HUDEP-2 (cell line): ENCODE measurements at regions not wholly inside any gene's neighbourhood (a gene's known extent, or its start where the extent isn't known, plus 50 kb on each side); places are given as distances from the start of the nearest gene placed in this dataset.

Experiments
- DNase-seq, 76 experiments: peaks; one replicate each; lab custom pipeline; 2025; ENCODE audit not compliant: unreplicated experiment in 76 of 76; lab: John Stamatoyannopoulos, UW

DNA sequence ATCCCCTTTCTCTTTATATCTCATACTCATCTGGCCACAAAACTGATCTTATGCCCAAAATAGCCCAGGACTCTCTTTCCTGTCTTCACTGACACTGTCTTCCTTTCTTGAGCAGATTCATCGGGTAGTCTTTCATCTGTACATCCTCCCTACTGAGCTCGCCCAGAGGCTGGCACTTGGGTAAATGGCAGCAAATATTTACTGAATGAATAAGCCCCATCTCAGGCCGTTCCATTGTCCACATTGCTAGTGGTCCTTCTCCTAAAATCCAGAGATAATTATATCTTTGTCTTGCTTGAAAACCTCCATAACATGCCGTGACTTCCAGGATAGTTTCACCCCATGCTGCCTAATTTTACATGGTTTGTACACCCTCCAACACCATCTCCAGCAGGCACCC lies 158.1 kb upstream of the SDK2 start:
- no peak for DNase-seq

DNA sequence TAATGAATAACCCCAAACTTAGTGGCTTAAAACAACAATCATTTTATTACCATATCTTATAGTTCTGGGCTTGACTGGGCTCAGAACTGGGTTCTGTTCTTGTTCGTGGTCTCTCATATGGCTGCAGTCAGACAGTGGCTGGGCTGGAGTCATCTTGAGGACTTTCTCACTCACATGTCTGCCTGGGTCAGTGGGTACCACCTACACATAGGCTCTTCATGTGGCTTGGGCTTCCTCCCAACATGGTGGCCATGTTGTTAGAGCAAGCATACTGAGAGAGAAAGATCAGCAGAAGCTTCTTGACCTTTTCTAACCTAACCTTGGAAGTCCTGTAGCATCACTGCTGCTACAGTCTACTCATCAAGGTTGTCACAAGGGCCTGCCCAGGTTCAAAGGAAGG lies 158.6 kb upstream of the SDK2 start:
- DNase-seq, result no peak

DNA sequence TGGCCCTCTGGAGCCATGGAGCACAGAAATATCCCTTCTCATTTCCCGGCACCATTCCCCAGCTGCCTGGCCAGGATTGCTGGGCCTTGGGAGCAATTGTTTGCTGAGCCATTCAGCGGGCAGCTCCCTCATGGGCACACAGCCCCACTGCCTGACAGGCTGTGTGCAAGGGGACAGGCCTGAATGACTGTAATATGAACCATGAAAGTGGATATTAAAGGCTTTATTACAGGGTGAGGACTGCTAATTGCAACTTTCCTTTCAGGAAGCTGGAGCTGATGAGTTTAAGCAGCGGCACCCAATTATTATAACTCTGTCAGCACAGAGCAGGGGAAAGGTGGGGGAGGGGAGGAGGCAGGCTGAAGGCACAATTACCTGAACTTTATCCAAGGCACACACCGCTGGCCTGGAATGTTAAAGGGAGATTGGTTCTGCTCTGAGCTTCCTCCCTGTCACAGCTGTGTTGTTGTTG lies 159.8 kb upstream of the SDK2 start:
- no peak for DNase-seq

DNA sequence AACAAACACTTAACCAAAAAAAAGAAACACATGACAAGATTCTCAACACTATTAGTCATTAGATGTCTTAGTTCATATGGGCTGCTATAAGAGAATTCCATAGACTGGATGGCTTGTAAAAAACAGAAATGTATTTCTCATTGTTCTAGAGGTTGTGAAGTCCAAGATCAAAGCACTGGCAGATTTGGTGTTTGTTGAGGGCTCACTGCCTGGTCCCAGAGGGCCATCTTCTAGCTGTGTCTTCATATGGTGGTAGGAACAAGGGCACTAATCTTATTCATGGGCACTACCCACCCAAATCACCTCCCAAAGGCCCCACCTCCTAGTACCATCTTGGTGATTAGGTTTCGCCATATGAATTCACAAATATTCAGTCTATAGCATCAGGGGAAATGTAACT lies 162.5 kb upstream of the SDK2 start:
- no peak for DNase-seq

DNA sequence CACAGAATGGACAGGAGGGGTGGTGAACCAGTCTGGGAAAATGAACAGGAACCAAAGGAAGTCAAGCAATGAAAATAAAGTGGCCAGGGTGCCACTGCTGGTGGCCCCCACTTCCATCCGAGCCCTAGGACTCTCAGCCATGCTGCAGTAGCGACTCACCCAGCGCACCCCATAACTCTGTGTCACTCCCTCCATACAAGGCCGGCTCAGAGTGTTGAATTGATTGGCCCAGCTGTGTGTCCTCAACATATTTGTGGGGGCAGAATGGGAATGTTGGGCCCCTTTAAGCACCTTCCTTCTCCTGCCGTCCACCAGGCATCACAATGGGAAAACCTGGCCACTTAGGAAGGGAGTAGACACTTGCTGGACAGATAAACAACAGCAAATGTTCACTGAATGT lies 169.0 kb upstream of the SDK2 start:
- DNase-seq, result no peak

DNA sequence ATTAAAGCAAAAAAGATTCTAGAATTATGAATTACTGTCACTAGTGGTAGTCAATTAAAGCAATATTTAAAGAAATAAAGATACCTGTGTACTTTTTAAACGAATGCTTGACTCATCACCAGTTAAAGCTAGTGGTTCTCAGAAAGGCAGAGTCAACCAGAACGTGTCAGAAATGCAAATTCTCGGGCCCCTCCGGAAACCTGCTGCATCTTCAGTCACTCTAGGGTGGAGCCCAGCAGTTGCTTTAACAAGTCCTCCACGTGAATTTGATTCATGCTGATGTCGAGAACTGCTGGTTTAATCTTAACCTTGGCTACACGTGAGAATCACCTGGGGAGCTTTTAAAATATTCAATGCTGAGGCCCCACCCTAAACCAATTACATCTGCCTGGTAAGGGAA lies 169.8 kb upstream of the SDK2 start:
- DNase-seq, result no peak

DNA sequence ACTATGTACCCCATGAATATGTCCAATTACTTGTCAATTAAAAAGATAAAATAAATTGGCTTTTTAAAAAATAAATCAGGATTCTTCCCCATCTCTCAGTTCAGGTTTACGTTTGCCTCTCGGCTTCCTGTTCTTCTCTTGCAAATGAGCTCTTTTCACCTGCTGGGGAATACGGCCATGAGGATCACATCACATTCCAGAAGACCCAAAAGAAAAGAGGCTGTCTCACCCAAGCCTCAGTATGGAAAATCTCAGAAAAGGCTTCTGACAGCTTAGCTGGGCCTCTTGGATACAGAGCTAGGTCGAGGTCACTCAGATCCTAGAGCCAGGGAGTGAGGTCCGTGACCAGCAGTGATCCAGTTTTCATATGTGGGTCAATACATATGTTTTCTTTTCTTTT lies 171.2 kb upstream of the SDK2 start:
- DNase-seq, result no peak

DNA sequence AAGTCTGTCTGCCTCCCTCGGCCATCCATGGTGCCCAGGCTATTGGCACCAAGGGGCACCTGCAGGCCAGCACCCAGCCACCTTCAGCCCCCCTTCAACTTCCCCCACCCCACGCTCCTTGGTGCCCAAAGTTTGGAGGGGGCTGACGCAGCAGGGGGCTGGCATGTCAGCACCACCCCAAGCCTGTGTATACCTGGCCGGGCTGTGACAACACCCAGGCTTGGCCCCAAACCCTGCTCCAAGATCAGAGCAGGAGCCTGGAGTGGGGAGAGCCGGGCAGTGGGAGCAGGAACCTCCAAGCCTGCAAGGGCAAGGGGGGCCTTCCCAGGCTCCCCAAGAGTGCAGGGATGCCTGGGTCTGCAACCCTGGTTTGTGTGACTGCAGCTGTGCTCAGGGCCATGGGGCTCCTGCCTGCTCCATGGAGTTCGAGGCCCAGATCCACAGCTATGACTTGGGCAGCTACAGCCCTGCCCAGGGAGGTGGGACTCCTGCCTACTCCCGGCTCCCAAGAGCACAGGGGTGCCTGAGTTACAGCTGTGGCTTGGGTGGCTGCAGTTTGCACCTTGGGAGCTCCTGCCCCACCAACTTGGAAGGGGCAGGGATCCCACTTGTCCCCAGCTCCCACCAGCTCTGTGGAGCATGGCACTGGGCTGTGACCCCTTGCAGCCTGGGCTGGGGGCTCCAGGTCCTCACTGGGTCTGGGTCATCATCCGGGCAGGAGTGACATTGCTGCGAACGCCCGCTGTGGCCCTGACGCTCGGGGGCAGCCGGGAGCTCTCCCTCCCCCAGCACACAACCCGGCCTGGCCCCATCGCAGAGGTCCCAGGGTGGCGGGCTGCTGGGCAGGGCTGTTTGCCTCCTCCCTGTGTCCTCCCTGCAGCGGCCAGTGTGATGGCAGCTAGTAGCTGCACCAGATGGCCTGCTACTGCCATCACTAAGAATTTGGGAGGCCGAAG lies 175.5 kb upstream of the SDK2 start:
- DNase-seq, result no peak

DNA sequence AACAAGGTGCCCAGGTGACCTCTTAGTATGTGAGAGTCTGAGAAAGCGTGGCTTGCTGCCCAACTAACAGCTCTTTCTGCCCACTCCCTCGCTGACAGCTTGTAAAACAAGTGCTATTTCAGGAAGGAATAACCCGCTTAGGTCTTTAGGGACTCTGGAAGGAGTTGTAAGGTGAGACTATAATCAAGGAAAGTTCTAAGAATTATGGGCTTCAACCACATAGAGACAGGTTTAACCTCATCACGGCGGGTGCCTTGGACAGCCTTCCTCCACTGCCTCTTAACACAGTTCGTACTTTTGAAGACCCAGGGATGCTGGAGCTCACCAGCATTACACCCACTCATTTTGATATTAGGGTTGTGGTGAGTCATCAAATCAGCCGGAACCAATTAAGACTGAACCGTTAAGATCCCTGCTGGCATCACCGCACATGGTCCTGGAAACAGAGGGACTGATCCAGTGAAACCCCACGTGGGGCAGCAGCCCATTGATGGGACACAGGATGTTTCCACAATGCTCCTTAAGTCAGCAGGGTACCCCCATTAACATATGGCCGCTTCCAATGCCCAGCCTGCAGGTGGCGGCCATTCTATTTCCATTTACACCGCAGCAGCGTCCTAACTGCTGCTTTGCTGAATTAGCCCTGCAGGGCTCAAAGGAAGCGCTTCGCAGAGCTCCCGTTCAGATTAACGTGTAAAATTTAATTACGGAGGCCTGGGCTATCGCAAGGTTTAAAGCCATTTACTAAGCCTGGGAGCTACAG lies 176.6 kb upstream of the SDK2 start:
- peak in 3 of 76 experiments; percentile 6 to 20 (median 9) for DNase-seq

DNA sequence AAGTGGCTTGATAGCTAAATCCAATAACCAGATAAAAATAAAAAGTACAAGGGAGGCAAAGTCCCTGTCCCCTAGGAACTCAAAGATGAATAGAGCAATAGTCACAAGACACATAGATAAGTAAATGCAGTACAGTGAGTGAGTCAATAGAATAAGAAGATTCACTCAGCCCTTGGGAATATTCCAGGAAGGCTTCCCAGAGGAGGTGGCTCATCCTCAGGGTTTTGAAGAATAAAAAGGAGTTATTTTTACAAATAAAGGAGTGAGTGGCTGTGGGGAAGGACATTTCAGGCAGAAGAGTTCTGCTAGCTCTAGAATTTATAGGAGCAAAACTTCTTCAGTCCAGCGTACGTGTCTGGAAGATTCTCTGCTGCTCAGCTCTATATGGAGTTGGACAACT lies 177.4 kb upstream of the SDK2 start:
- no peak for DNase-seq

DNA sequence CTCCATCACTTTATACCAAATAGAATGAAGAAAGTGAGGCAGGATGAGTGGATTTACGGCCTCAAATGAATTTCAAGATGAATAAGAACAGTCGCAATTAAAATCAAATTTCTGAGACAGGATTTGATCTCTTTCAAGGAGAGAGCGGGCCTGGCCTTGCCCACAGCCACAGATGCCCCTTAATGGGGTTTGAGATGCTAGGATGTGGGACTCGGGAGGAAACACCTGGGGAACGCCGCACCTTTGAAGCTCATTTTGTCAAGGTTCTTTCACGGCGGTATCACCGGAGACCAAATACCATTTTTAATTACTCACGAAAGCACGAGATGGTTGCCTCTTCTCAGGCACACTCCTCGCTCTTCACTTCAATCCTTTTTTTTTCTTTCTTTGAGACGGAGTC lies 178.1 kb upstream of the SDK2 start:
- DNase-seq, result no peak

DNA sequence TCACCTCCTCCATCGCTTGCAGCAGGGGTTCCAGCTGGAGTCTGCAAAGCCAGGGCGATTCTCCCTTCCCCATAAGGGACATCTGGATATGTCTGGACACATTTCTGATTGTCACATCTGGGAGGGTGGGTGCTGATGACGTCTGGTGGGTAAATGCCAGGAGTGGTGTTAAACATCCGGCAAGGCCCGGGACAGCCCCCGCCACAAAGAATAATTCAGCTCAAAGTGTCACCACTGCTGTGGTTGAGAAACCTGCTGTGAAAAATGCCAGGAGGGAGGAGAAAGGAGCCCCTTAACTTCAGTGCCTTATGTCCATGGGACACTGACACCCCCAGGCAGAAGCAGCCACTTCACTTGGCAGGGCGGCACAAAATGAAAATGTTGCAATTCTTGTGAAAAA lies 179.4 kb upstream of the SDK2 start:
- no peak for DNase-seq

DNA sequence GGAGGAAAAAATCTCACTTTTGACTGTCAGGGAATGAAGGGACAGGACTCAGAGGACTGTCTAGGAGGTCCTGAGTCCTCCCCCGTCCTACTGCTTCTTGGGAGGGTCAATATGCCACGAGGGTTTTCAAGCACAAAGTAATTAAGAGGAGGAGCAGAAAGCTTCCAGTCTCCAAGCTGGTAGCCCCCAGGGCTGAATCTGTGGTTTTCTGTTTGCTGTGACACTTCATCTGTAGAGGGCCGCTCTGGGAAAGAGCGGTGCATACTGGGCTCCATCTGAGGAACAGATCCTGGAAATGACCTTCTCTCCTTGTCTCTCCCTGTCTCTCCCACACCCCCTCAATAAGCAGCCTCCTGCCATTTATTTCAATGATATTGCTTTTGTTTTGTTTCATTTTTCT lies 180.1 kb upstream of the SDK2 start:
- no peak for DNase-seq

DNA sequence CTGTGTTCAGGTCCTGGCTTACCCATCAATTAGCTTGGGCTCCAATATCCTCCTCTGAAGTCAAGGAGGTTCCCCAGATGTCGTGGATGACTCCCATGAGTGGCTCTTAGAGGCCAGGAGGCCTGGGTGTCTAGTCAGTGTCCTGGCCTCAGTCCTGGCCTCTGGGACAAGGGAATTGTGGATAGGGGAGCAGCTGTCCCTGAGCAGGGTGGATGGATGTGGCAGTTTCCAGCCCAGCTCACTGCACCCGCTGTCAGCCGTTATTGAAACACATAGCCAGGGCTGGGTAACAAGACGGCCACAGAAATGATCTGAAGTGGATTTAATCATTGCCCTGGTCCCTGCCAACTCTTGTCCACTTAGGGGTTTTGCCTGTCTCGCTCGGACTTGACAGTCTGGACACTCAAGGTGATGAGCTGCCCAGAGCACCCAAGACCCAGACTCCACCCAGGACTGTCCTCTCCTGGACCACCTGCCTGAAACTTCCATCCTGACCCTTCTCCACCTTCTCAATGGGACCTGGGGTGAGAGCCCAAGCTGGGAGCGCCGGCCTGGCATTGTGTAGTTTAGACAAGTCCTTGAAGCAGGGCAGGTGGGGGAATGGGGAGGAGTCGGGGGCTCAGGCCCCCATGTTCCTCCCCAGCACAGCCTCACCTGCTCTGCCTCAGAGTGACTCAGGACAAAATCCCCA lies 182.1 kb upstream of the SDK2 start:
- DNase-seq, result no peak

DNA sequence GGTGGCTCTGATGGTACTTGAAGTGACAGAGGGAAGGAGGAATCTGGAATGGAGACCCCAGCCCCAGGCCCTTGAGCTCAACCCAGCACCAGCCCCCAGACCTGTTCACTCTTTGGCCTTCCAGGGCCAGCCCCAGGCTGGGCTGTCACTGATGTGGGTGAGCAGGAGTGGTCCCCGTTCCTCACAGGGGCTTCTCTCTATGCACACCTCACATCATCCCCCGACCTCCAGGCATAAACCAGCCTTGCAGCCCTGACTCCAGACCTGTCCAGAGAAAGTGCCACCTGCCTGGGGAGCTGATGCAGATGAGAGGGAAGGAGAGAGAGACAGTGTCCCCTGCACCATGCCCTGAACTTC lies 182.6 kb upstream of the SDK2 start:
- no peak for DNase-seq

DNA sequence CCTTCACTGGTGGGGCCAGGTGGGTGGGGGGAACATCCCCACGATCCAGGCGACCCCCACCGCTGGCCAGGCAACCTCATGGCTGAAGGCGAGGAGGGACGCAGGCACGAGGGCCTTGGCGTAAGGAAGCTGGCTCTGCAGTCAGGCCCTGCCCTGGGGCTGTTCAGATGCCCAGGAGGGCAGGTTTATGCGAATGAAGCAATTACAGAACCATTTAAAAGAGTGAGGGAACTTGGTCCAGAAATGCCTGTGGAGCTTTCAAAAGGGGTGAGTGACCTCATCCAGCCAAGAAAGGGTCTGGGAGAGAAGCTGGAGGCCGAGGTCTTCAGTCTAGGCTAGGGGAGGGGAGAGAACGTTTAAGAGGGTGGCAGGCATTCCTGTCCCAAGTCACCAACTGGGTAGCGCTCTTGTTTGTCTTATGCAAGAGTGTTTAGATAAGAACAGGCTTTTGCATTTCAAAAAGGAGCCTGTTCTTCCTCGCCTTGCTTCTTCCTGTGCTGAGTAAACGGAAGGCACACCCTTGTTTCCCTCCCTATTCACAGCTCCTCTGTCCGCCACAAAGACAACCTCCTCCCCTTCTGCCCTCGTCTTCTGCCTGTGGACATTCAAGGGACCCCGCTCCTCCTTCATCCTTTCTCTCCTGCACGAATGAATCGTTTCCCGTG lies 183.5 kb upstream of the SDK2 start:
- no peak for DNase-seq

DNA sequence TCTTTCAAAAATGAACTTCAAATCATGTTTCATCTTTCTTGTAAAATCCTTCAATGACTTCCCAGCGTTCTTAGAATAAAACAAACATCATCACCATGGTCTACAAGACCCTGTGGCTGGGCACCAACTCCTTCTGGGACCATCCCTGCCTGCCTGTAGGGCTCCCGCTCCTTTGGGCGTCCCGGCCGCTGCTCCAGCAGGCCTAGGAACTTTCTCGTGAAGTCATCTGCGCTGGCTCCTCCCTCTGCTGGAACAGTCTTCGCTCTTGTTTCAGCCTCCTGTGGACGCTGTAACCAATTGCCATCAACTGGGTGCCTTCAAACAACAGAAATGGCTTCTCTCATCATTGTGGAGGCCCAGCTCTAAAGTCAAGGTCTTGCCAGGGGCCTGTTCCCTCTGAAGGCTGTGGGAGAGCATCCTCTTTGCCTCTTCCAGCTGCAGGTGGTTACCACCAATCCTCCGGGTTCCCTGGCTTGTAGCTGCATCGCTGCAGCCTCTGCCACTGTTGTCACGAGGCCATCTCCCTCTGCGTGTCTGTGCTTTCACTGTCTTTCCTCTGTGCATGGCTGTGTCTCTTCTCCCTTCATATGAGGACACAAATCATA lies 185.5 kb upstream of the SDK2 start:
- no peak for DNase-seq

DNA sequence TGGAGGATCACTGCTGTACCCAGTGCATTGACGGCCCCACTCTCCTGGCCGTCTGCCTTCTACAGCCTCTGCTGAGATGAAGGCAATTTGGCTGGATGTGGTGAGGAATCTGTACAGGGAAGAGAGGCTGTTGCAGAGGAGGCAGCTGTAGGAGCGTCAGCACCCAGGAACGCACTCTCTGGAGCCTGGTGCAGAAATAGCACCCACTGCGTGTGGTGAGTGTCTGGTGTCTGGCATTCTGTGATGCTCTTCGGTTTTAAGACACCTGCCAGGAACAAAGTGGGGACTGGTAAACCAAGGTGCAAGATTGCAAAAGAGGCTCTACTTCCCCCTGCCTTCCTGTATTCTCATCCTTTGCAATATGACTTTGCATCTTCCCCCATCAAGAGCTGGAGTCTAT lies 187.5 kb upstream of the SDK2 start:
- no peak for DNase-seq

DNA sequence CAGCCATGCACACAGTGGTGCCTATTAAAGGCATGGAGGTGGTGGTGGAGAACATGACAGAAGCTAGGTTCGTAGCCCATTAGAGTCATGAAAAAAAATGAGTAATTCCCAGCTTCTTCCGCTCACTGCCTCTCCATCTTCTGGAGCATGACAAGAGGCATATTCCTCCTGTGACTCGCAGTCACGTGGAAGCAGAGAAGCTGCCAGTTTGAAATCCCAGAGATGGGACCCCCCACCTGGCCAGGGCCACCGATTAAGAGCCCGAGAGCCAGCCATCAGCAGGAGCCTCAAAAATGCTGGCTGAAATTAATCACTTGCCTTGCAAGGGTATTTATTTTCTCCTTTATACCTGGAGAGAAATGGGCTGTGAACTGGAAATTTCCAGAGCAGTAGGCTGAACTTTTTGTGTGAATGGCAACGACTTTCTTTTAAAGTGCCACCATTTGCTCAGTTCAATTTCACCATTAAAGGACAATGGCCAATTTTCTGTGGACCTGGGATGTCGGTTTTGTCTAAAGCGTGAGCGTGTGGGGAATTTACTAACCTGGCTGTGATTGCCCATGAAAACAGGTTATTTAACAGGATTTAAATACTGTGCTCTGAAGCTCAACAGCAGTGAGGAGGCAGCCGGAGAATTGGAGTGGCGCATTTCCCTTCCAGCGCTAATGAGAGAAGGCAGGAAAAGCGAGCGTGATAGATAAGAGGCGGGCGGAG lies 189.7 kb upstream of the SDK2 start:
- DNase-seq, result no peak
